Erythroblast (primary cell): ENCODE measurements at regions not wholly inside any gene's neighbourhood (a gene's known extent, or its start where the extent isn't known, plus 50 kb on each side); places are given as distances from the start of the nearest gene placed in this dataset.
"Not testable (repeated sequence)": the region's sequence is repeated elsewhere in the genome, so short reads cannot be mapped to it uniquely, and the experiment has no call there.

Experiments
- DNase-seq, 2 experiments: peaks; one replicate each; lab custom pipeline; 2025; lab: John Stamatoyannopoulos, UW
- GATA1 ChIP-seq: IDR thresholded peaks from 2 replicates; pipeline ENCODE4 v1.6.1; 2011; ENCODE audit warnings: low read depth, mild to moderate bottlenecking, control low read depth, low read length, moderate library complexity
- POLR2A ChIP-seq: IDR thresholded peaks from 2 replicates; pipeline ENCODE4 v1.6.1; 2011; ENCODE audit warnings: mild to moderate bottlenecking, low read length

GRCh38 chr6:21321531-21321930, 272.0 kb upstream of the SOX4 start:
- DNase-seq, result no peak
- TF ChIP-seq GATA1, result no peak
- no peak for TF ChIP-seq POLR2A

DNA sequence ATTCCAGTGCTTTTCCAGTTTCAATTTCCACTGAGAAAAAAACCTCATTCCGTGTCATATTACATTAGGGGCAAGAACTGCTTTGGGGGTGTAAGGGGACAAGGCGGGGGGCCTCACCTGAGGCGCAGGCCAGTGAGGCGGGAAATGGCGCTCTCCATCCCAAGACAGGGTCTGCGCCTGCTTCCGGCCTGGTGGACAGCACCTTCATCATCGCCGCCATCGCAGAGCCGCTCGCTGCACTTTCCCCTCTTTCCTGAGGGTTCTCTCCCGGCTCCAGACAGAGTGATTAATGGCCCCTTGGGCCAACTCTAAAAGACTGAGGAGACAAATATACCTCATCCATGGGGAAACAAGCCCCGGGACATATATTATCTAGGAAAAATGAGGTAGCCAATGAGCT, 270.0 kb upstream of the SOX4 start:
- TF ChIP-seq POLR2A (no peak), GATA1 (no peak)
- DNase-seq, result no peak

GRCh38 chr6:21325201-21325856, 268.2 kb upstream of the SOX4 start:
- DNase-seq, result no peak
- TF ChIP-seq GATA1 (no peak), POLR2A (no peak)

- no peak for DNase-seq
- no peak for TF ChIP-seq GATA1
Measured at GRCh38 chr6:21327326-21328112, 266.0 kb upstream of the SOX4 start.

- TF ChIP-seq POLR2A (no peak), GATA1 (no peak)
Measured at GRCh38 chr6:21331235-21331634, 262.3 kb upstream of the SOX4 start.

GRCh38 chr6:21332077-21332476, 261.5 kb upstream of the SOX4 start:
- no peak for TF ChIP-seq POLR2A
- no peak for TF ChIP-seq GATA1
- DNase-seq, result no peak

More at GRCh38 chr6:21331235-21331634, 262.3 kb upstream of the SOX4 start:
- DNase-seq, result no peak

DNA sequence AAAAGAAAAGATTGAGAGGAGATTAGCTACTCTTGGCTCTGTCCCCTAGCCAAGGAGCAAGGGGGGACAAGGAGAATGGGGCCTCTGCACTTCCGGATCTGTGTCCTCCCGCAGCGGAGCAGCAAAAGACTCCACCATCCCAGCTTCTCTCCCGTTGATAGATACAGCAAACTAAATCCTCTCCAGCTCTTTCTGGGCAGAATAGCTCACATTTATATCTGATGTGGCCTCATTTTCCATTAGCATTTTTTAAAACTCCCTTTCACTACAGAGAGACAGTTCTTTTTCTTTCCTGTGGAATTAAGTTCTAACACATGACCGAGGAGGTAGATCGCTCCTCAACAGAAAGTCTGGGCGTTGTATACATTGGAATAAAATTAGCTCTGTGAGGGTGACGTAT, 260.9 kb upstream of the SOX4 start:
- TF ChIP-seq POLR2A (no peak), GATA1 (no peak)

DNA sequence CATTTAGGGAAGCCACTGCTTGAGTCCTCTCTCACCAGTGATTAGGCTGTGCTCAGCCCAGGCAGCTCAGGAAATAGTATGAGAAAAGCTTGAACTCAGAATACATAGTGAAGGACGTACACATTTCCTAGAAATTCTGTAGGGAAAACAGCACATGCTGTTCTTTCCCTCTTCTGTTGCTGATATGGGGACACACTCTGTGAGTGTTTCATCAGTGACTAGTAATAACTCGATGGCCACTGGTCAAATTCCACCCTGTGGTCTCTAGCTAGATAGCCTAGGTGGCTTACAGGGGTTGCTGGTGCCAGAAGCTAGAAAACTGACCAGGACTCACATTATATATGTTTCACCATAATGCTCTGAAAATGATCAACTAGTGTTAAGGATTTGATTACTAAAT, 259.8 kb upstream of the SOX4 start:
- no peak for DNase-seq

More for the DNA sequence above, 260.9 kb upstream of the SOX4 start:
- no peak for DNase-seq

GRCh38 chr6:21334651-21335050, 258.9 kb upstream of the SOX4 start:
- no peak for DNase-seq
- TF ChIP-seq GATA1 (no peak), POLR2A (no peak)

More for the DNA sequence above, 259.8 kb upstream of the SOX4 start:
- no peak for TF ChIP-seq POLR2A

GRCh38 chr6:21335591-21335990, 258.0 kb upstream of the SOX4 start:
- no peak for DNase-seq
- TF ChIP-seq GATA1, result no peak
- no peak for TF ChIP-seq POLR2A

- TF ChIP-seq GATA1 (no peak), POLR2A (no peak)
- DNase-seq, result no peak
Measured at GRCh38 chr6:21337263-21337662, 256.3 kb upstream of the SOX4 start.

DNA sequence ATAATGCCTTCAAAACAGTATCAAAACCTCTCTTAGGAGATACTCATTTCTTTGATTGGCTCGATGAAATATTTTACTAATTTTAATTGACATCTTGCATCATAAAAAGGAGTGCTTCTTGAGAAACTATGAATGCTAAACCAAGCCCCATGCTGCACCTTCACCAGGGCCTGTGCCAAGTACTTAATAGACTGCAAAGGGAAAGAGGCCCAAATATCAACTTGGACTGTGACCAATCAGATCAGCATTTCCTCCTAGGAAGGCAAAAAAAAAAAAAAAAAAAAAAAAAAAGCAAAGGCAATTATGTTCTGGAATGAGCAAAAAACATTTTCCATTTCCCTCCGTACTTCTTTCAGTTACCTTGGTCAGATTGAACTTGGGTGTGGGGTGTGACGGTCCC, 253.0 kb upstream of the SOX4 start:
- no peak for DNase-seq
- TF ChIP-seq GATA1, result no peak
- TF ChIP-seq POLR2A, result no peak

- no peak for DNase-seq
- TF ChIP-seq GATA1 (no peak), POLR2A (no peak)
Measured at GRCh38 chr6:21341910-21342309, 251.6 kb upstream of the SOX4 start.

DNA sequence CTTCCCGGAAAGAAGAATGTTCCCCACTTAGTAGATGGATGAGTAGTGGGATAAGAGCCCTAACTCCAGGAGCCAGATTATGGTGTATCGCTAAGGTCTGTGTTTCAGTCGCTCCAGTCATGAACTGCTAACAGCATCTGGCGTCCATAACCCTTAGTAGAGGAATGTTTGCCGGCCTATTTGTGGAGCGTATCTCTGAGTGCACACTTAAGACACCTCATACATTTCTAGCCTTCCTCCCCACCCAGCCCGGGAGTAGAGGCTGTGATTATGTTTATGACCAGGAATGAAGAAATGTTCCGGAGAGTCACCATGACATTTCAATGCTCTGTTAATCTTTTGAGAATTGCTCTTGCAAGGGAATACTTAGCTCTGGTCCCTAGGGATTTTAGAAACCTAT, 251.1 kb upstream of the SOX4 start:
- no peak for DNase-seq
- TF ChIP-seq GATA1 (no peak), POLR2A (no peak)

GRCh38 chr6:21345704-21346103, 247.8 kb upstream of the SOX4 start:
- DNase-seq, result not testable (repeated sequence)

- TF ChIP-seq POLR2A (no peak), GATA1 (no peak)
Measured at GRCh38 chr6:21348146-21348503, 245.4 kb upstream of the SOX4 start.

More at GRCh38 chr6:21348146-21348503, 245.4 kb upstream of the SOX4 start:
- no peak for DNase-seq
